SK-N-DZ (cell line): ENCODE measurements at regions not wholly inside any gene's neighbourhood (a gene's known extent, or its start where the extent isn't known, plus 50 kb on each side); places are given as distances from the start of the nearest gene placed in this dataset.
A peak's percentile ranks its signal among the peaks of the same experiment; 100 is the strongest.

Source experiments
- DNase-seq: peaks from one replicate; pipeline ENCODE4 v3.0.0-alpha.2; 2015; ENCODE audit warnings: low spot score

DNA sequence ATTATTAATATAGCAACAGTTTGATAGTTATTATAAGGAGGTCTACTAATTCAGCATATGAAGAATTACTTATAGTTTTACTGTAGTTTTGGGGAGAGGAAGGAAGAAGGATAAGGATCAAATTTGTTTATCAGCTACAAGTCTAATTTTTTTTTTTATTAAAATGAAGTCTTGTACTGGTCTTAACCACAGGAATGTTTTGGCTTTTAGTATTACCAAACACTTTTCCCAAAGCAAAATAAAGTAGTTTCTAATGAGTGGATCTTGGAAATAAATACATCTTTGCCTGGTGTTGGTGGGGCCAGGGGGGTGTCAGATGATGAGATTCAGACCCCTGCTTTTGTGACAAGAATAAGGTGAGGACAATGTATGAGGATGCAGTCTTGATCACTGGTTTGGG lies 57.2 kb upstream of the ZDHHC17 start:
- DNase-seq = no peak

DNA sequence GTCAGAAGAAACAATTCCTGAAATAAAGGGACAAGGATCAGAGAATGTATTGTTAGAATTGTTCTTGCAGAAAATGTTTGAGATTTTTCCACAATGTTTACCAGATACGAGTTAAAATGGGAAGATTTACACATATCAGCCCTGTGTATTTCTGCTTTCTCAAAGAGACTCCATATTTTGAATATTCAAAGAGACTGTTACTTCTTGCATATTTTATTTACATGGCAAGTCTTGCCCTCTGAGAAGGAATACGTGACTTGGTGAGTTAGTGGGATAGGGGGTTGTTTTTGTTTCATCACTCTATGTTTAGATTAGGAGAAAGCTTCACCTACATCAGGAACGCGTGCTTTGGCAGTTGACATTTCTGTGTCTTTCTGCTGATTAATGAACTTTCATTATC lies 56.1 kb upstream of the ZDHHC17 start:
- DNase-seq = no peak

- DNase-seq = no peak
Measured at GRCh38 chr12:76708296-76708695, 55.6 kb upstream of the ZDHHC17 start.

DNA sequence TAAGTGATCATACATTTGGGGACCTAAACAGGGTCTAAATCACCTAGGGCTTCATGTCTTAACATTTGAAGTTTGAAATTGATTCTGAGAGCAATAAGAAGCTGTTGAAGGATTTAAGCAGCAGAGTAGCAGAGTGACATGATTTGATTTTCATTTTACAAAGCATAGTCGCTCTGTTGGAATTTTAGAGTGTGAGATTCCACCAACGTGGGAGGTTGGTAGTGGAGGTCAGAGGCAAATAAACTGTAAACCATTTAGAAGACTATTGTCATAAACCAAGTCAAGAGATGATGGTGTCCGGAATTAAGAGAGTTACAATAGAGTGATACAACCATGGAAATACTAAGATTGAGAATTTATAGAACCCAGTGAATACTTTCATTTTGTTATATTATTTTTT lies 52.7 kb upstream of the ZDHHC17 start:
- DNase-seq = no peak

GRCh38 chr12:76713130-76713529 lies 50.8 kb upstream of the ZDHHC17 start:
- no peak for DNase-seq

GRCh38 chr12:76713986-76714385 lies 49.9 kb upstream of the ZDHHC17 start:
- peak; percentile 34 for DNase-seq
